Cardiac fibroblast (primary cell): ENCODE measurements at regions not wholly inside any gene's neighbourhood (a gene's known extent, or its start where the extent isn't known, plus 50 kb on each side); places are given as distances from the start of the nearest gene placed in this dataset.
"Not testable (repeated sequence)": the region's sequence is repeated elsewhere in the genome, so short reads cannot be mapped to it uniquely, and the experiment has no call there.

Source experiments
- DNase-seq, 2 donors: peaks; one replicate each; pipeline versions ENCODE4 v3.0.0 to v3.0.0-alpha.2; 2010; ENCODE audit warnings: low read depth in 2 of 2
- H3K4me3 ChIP-seq, 2 donors: replicated peaks in 1 of 2; 1 replicate in 1 of 2; 2 replicates in 1 of 2; pipeline ENCODE4 v1.5.1; 2011; ENCODE audit warnings: low read depth in 2 of 2, low read length in 2 of 2, mild to moderate bottlenecking in 2 of 2, moderate library complexity in 1 of 2
- TF ChIP-seq, protein P1 (sequence below): IDR thresholded peaks from one replicate; pipeline ENCODE4 v1.5.1; 2011; ENCODE audit warnings: low read depth, mild to moderate bottlenecking, low read length, inconsistent platforms

DNA sequence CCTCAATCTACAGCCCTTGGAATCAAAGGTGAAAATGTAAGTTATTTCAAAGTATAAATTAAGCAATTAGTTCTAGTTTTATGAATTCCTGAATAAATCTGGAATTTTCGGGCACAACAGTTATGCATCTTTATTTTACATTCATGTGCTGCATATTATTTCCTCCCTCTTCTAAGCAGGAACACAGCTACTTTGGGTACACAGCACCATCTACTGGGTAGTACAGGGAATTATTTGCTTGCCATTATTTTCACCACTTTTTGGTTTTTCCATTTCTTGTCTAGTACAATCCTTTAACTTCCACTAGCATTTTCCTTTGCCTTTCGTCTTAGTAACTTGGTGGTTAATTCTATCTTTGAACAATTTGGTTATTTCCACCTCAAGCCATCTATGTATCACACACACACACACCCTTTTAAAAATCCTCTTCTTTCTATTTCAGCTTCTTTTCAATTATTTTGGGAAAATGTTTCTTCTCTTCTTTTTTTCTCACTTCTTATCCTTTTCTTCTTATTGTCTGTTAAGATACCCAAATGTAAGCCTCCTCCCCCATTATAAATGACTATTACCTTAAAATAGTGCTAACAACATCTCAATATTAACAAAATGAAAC, 451.0 kb downstream of the MFSD1 start:
- TF ChIP-seq, protein P1, sequence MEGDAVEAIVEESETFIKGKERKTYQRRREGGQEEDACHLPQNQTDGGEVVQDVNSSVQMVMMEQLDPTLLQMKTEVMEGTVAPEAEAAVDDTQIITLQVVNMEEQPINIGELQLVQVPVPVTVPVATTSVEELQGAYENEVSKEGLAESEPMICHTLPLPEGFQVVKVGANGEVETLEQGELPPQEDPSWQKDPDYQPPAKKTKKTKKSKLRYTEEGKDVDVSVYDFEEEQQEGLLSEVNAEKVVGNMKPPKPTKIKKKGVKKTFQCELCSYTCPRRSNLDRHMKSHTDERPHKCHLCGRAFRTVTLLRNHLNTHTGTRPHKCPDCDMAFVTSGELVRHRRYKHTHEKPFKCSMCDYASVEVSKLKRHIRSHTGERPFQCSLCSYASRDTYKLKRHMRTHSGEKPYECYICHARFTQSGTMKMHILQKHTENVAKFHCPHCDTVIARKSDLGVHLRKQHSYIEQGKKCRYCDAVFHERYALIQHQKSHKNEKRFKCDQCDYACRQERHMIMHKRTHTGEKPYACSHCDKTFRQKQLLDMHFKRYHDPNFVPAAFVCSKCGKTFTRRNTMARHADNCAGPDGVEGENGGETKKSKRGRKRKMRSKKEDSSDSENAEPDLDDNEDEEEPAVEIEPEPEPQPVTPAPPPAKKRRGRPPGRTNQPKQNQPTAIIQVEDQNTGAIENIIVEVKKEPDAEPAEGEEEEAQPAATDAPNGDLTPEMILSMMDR: peak; percentile 76
- DNase-seq: peak; percentile 53 to 91

DNA sequence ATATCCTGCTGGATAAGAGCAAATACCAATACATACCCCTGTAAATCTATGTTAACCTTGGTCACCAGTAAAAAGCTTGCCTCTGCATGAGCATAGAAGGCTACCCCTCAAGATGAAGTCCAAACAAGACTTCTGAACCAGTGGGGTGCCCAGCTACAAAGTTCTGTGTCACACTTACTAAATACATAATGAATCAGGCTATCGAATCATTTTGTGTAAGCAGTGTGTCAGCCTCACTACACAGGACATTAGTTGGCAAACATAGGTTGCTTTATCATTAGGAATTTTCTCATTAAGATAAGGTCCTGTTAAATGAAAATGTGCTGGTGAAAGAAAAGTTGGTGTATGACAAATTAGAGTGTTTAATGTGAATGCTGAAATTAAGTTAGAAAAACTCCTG, 452.0 kb downstream of the MFSD1 start:
- TF ChIP-seq, protein P1: no peak
- DNase-seq: no peak
- no peak overlapping the region for H3K4me3 ChIP-seq

More for the DNA sequence above, 451.0 kb downstream of the MFSD1 start:
- no peak overlapping the region for H3K4me3 ChIP-seq

DNA sequence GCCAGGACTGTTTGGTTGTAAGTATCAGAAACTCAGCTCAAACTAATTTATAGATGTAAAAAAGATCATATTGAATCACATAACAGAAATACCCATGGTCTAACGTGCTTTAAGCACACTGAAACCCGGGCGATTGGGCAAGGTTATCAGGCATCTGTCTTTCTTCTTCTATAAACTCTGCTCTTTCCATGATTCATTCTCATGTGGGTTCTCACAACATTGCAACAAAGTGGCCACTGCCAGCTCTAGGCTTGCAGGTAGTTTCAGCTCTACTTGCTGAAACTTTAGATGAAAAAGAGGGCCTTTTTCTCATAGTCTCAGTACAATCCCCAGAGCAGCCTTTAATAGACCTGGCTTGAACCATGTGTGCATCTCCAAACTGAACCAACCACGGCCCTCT, 456.1 kb downstream of the MFSD1 start:
- TF ChIP-seq, protein P1: no peak

DNA sequence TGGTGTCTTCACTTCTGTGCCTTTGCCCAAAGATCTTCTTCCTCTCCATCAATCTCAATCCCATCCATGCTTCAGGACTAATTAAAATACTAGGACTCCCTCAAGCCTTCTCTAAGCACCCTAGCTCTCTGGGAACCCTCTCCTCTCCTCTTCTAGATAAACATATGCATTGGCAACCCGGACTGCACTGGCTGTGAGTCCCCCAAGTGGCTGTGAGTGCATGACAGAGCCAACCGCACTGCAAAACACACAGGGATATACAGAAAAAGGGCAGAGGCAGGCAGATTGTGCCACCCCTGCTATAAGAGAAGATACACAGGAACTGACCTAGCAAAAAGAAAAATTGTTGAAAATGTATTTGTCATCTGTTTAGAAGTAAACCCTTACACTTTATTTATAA, 457.1 kb downstream of the MFSD1 start:
- no peak overlapping the region for H3K4me3 ChIP-seq
- TF ChIP-seq, protein P1: no peak
- DNase-seq: no peak

More for the DNA sequence above, 456.1 kb downstream of the MFSD1 start:
- no peak for DNase-seq
- H3K4me3 ChIP-seq: no peak overlapping the region

DNA sequence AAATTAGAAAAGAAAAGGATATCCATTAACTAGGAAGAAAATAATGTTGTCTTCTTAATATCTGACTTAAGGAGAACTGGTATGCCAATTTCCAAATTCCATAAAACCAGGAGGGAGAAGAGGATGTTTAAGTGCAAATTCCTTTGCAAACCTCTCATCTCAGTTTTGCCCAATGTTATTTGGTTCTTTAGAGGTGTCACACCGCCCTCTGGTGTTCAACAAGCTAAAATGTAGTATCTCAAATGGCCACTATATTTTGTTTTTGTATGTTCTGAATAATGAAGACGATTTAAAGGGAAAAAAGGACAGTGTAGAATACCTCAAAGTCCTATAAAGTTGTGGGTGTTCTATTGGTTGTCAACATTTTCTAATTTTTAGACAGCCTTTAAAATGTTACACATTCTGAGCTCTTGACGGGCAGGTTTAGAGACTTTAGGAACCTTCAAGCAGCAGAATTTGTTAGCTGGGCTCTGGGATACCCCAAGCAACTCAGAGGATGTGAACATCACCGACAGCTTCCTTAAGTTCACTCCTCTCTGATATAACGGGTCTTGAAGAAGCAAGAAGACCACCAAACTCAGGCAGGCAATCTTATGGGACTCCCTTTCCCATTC, 458.3 kb downstream of the MFSD1 start:
- no peak overlapping the region for H3K4me3 ChIP-seq

DNA sequence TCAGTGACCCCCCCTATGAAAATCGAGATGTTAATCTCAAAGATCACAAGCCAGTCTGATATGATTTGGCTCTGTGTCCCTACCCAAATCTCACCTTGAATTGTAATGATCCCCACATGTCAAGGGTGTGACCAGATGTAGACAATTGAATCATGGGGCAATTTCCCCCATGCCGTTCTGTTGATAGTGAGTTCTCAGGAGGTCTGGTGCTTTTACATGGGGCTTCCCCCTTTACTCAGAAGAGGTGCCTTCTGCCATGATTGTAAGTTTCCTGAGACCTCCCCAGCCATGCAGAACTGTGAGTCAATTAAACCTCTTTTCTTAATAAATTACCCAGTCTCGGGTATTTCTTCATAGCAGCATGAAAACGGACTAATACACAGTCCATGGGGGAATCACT, 459.5 kb downstream of the MFSD1 start:
- not testable (repeated sequence) for H3K4me3 ChIP-seq

More for the DNA sequence above, 458.3 kb downstream of the MFSD1 start:
- TF ChIP-seq, protein P1: peak; percentile 63
- peak; percentile 80 to 86 for DNase-seq

DNA sequence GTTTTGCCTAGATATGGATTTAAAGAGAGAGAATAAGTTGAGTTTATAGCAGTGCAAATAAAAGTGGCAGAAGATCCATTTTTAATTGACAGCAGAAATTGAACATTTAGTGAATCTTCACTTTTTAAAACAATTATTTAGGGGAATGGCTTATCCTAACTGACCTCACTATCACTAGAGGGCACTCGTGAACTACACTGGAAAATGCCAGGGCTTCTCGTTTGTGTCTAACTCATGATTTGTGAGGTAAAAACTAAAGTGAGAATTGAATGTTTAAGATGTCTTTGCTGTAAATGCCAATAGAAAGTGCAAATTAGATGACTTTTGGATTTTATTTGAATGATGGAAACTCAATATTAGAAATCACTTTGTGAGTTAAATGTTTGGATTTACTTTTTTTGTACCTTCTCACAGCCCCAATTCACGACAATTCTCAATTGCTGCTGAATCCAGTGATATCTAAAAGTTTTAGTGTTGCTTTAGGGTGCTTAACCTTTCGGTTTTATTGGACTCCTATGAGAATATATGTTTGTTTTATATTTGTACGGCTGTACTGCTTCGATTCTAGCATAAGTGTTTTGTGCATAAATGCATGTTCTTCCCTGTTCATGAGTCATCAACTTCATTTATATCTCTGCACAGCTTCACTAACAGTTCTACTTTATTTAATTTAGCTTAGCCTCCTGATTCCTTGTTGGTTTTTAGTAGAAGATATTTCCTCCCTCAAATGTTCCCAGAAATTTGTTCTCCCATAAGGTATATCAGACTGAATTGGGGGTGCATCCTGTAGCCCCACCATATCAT, 462.1 kb downstream of the MFSD1 start:
- no peak overlapping the region for H3K4me3 ChIP-seq
- TF ChIP-seq, protein P1: peak; percentile 79
- peak; percentile 63 to 77 for DNase-seq

More for the DNA sequence above, 459.5 kb downstream of the MFSD1 start:
- not testable (repeated sequence) for DNase-seq
